HG03432 (cell line): ENCODE measurements at regions not wholly inside any gene's neighbourhood (a gene's known extent, or its start where the extent isn't known, plus 50 kb on each side); places are given as distances from the start of the nearest gene placed in this dataset.
"Not testable (repeated sequence)": the region's sequence is repeated elsewhere in the genome, so short reads cannot be mapped to it uniquely, and the experiment has no call there.

Experiments used
- ATAC-seq: cut with Tn5 transposase; IDR thresholded peaks from one replicate; pipeline ENCODE4 v1.9.1; 2021; ENCODE audit warnings: mild to moderate bottlenecking, moderate library complexity; ENCODE audit not compliant: unreplicated experiment

DNA sequence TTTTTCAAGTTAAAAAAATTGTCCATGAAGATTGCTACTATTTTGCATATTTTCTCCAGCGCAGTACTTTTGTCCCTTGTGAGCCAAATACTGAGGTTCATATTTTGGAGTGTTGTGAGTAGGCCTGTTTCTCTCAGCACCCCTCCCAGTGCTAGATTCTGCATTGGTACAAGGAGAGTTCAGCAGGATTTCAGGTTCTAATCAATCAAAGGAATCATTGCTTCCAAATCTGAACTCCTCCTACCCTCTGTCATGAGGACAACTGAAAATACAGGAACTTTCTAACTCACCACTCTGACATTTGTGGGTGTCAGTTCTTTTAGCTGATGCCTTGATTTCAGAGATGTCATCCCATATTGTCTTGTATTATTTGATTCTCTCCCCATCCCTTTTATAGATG lies 299.9 kb downstream of the FZD1 start:
- ATAC-seq: no peak

DNA sequence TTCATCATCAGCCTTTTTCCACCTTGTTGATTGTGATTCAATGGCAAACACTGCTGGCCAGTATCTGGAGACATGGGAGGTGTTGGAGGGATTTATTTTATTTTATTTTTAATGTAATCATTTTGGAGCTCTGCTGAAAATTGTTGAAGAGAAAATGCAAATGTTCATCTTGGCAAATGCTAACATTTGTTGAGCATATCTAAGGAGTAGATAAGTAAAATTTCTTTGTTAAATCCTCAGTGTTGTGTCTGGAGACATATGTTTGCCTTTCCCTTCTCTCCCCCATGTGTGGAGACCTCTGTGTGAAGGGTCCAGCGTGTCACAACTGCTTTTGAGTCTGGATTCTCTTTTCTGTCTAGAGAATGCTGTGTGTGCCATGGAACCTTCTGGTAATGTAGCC lies 300.3 kb downstream of the FZD1 start:
- ATAC-seq: no peak

DNA sequence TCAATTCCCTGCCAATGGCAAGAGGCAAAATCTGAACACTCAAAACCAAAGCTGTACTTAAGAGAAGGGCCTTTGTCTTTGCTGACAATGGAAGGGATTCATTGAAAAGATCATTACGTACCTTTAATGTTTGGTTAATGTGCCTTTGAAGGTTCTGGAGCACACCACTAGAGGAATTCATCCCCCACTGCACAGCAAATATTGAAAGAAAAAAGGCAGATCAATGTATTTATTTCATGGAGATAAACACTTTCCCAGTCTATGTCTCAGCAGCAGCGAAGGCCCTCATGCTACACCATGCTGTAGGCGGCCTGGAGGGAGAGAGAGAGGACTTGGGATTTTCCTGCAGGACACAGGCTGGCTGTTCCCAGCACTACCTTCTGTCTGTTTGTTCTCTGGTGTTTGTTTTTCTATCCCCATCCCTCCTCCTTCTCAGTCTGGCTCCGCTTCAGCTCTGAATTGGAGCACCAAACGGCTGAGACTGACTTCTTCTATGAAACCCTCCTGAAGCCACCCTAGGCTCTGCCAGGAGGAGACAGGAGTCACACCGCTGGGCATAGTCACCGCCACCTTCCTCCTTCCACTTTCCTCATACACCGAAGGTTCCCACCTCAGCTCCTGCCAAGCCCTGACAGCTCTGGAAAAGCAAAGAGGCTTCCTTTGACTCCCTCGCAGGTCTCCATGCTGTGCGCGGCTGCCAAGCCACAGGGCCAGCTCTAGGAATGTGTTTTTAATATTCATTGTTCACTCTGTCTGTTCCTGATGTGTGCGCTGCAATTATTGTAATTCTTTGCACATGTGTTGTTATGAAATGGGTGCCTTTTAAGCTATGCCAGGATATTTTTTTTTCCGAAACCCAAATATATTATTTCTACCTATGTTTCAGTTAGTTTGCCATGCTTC lies 301.5 kb downstream of the FZD1 start:
- no peak for ATAC-seq

DNA sequence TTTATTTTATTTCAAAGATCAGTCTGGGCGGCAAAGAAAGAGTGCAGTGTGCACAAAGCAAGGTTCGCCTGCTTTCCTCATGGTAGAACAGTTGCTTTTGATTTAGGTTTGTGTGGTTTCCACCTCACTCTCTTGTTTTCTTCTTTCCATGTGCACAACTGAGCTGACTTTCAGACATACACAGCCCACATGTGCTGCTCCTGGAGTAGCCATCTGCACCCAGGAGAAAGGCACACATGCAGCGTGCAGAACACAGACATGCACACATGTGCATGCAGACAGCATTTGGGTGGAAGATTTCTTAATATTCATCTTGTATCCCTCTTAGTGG lies 302.1 kb downstream of the FZD1 start:
- ATAC-seq: no peak

DNA sequence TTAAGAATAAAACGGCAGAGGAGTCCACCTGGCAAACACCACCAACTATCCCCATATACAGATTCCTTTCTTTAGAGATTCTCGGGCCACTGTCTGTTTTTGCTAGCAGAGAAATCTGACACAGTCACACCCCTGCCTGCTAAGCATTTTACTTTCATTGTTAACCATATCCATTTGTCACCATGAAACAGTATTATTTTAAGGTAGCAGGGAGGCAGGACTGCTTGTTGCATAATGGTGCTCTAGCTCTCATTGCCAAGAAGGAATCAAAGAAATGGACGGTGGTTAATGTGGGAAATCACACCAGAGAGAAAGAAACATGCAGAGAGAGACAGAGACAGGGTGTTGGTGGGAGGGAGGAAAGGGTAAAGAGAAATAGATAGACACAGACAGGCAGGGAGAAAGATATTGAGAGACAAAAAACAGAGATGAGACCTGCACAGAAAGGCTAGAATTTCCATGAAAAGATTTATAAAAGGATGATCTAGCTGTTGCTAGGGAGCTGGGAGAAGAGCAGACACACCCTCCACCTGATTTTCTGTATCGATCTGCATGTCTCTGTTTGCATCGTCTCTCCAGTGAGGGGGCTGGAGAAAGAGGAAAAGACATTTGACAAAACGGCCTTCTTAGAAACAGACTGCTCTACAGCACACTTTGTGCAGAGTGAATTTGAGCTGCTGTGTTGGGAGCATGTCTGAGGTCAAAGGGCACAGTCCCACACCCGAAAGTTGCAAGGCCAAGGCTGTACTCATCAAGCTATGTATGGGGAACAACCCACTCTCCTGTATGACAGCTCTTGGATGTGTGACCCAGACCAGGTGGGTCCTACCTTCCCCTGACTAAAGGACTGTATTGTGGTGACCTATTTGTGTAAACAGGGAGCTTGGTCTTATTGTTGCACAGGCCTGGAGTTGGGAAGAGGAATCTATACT lies 303.1 kb downstream of the FZD1 start:
- no peak for ATAC-seq

DNA sequence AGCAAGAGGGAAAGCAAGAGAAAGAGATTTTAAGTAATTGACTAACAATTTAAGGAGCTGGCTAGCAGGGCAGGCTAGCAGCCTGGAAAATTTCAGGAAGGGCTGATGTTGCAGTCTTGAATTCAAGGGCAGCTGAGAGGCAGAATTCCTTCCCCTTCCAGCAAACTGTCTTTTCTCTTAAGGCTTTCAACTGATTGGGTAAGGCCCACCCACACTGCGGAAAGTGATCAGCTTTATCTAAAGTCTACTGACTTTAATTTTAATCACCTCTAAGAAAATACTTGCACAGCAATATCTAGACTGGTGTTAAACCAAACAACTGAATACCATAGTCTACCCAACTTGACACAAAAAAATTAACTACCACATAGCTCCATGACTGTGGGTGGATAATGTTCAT lies 303.9 kb downstream of the FZD1 start:
- no peak for ATAC-seq

DNA sequence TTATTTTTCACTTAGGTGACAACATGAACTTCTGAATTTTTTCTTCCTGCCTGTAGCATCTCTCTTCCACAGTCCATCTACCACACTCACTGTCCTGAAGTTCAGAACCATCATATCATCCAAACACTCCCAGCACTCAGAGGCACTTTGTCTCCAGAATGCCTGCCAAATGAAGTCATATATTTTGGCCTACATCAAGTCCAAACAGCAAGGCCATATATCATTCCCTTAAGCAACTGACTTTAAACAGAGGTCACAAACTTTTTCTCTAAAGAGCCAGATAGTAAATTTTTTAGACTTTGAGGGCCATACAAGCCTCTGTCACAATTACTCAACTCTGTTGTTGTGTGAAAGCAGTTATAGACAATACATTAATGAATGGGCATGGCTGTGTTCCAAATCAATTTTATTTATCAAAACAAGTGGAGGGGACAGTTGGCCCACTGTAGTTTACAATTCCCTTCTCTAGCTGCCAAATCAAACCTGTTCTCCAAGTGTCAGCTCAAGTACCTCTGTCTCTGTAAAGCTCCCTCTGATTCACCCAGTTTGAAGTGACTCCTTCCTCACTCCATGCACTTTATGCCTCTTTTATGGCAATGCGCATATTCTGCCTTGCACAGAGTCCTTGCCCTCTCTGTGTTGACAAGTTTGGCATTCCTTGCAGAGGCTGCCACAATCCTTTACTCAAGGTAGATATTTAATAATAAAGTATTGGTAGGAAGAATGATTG lies 305.7 kb downstream of the FZD1 start:
- ATAC-seq: no peak

DNA sequence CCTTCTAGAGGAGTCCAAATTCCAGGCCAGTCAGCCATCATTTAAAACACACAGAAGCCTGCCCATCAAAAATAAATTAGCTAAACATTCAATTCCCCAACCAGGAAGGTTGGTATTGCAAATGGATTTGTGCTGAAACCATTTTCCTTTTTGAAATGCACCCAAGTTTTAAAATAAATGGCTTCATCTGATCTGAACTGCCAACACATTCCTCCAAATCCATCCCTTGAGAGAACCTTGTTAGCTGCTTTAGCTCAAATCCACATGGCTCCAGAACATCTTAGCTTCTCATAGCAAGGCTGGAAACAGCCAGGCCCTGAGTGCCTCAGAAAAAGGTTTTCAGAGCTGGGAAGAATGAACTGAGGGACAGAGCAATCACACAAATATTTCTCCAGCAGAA lies 306.3 kb downstream of the FZD1 start:
- ATAC-seq: no peak

DNA sequence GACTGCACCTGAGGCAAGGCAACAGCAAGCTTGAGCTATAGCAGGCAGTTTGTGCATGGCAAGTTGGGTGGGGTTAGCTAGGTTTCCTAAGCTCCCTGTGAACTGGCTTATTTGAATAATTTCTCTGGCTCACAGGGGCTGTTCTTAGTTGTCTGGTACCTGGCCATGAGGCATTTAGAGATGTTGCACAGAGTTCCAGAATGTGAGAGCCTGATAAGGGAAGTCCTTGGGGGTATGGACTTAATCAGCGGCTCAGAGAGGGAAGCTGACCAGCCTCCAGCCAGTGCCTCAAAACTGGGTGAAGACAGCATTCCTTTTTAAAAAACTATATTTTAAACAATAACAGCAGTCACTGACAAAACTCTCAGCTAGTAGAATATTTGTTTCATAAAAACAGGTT lies 307.4 kb downstream of the FZD1 start:
- ATAC-seq: no peak

DNA sequence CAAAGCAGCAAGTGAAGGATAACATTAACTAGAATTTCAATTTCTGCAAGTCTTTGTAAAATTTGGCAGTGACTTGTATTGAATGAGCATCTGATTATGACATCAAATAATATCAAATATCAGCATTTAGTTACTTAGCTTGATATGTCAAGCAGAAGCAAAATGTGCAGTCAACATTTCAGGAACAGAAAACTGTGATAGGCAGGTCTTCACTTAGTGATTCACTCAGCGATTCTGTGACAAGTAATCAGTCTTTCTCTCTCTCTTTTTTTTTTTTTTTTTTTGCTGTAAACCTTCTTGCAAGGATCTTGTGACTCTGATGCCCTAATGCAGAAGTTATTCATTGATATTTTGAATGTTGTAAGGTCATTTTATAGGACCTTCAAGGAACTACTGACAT lies 307.1 kb downstream of the MTERF1 start:
- no peak for ATAC-seq

DNA sequence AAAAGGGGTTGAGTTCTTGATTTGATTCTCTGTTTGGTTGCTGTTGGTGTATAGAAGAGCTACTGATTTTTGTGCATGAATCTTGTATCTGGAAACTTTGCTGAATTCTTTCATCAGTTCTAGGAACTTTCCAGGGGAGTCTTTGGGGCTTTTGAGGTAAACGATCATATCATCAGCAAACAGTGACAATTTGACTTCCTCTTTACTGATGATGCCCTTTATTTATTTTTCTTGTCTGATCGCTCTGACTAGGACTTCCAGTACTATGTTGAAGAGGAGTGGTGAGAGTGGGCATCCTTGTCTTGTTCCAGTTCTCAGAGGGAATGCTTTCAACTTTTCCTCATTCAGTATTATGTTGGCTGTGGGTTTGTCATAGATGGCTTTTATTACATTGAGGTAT lies 304.0 kb downstream of the MTERF1 start:
- ATAC-seq: not testable (repeated sequence)

DNA sequence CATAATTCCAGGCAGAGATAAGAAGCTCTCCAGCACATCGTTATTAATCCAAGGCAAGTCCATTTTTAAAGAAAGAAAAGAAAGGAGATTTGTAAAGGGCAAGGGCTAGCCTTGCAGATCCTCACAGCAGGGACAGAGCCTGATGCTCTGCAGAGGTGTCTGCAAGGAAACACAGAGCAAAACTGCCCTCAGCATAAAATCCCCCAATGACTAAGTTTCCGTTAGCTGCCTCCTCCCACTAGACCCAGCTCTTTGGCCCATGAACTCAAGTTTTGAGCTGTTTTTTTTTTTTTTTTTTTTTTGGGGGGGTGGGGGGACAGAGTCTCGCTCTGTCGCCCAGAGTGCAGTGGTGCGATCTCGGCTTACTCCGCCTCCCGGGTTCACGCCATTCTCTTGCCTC lies 300.7 kb downstream of the MTERF1 start:
- ATAC-seq: no peak

DNA sequence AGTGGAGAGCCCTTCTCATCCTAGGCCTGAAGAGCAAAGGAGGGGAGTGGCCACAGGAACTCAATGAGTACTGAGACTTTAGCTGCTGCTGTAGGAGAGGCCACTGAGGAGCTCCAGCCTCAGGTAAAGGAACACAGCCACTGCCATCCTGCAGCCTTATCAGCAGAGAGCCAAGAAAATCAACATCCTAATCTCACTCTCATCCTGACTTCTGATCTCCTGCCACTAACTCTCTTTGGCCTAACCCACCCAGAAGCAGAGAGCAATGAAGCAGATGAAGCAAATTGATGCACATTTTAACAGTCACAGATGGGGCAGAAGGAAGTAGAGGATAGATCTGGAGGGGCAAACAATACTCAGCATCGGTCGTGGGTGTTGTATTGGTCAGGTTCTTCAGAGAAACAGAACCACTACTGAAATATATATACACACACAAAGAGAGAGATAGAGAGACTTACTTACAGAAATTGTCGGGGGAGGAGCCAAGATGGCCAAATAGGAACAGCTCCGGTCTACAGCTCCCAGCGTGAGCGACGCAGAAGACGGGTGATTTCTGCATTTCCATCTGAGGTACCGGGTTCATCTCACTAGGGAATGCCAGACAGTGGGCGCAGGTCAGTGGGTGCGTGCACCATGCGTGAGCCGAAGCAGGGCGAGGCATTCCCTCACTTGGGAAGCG lies 297.6 kb downstream of the MTERF1 start:
- no peak for ATAC-seq

DNA sequence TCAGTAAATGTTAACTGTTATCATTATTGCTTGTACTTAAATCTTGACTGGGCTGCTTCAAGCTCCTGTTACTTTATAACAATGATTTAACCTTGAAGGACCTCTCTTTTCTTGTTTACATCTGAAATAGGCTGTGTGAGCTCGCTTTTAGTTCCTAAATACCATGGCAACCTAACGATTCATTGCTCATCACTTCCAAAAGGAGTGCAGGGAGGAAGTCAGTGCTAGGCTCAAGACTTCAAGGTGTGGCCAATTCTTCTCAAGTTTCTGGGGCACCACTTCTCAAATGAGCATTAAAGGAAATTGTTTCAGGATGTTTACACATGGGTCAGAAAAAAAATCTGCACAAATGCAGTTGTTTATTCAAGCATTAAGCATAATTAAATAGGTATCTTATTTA lies 284.2 kb downstream of the MTERF1 start:
- no peak for ATAC-seq

DNA sequence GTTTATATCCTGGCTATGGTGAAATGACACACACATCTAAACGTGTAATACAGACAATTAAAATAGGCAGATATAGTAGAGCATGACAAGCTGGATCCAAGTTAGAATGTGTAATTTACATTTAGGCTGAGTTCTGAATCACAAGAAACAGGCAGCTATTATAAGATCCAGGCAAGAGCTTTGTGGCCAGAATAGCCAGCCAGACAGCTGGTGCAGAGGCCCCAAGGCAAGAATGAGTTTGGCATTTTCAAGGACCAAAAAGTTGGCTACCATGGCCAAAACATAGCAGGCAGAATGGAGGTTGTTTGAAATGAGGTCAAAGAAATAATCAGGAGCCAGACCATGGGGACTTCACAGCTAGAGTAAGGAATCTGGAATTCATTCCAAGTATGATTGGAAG lies 281.7 kb downstream of the MTERF1 start:
- no peak for ATAC-seq

DNA sequence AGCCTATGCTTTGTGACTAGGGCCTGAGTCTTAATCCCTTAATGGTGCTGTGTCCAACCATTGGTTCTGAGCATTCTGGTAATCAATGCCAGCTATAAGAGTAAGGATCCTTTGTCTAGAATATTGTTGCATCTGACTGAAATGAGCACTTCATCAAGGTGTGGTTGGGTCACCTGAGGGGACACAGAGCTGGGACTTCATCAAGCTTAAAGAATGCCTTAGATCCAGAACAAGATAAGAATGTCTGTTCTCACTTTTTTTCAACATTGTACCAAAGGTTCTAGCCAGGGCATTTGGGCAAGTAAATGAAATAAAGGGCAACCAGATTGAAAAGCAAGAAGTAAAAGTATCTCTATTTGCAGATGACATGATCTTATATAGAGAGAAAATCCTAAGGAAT lies 280.4 kb downstream of the MTERF1 start:
- ATAC-seq: no peak

DNA sequence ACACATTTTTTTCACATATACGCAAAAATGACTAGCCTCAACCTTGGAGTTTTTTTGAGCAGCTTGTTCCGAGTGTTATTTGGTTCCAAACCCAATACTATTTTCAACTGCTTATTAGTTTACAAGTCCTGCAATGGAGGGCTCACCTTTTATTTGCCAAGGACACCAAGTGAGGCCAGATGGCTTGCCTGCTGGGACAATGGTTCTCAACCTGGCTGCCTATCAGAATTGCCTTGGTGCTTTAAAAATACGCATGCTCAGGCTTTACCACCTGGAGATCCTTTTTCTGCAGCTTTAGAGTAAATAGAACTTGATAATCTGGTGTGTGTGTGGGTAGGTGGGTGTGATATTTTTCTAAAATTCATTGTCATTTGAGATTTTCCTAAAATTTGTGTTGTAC lies 276.8 kb downstream of the MTERF1 start:
- no peak for ATAC-seq

DNA sequence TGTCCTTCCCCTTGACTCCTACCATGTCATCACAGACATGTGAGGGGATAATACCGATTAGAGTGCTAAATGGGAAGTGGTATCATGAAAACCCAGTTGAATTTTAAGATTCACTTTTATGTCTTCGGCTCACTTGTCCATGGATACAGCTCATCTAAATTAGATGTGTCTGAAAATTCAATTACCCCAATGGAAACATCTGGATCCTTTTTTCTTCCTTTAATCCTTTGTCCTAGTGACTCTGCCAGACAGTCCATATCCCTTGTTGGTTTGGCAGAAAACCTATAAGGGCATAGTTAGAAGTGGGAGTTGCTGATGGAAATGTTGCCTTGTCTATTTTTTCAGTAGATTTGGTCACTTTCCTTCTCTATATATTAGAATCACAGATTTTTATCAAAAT lies 271.9 kb downstream of the MTERF1 start:
- ATAC-seq: no peak

DNA sequence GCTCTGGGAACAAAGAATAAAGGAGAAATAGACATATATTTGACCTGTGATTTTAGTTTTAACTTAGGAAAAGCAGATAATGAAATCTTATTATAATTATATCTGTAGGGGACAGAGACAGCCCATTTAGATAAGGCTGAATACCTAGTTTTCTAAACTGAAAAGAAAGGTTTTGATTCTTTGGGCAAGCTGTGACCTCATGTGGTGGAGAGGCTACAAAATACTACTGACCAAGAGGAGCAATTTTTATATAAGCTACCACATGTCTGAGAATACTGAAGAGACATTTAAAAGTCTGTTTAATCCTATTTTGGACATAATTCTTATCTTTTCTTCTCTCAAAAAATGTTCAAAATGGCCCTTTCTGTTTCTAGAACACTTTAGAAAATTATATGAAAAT lies 271.0 kb downstream of the MTERF1 start:
- no peak for ATAC-seq

DNA sequence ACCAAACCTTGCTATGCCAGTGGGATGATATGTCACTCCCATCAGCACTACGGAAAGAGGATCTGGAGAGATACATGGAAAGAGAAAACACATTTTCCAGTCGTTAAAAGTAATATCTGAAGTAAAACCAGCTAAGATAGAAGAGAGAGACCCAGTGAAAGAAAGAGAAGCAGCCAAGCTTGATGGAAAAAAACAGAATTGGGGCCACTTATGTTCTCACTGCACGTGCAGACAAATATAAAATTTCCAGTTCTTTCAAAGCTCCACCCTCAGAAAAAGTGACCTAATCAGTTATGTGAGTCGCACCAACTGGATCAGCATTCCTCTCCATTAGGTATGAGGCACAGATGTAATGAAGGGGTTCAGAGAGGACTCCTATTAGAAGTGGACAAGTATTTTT lies 266.1 kb downstream of the MTERF1 start:
- ATAC-seq: no peak
